ENCODE measurements at regions not wholly inside any gene's neighbourhood (a gene's known extent, or its start where the extent isn't known, plus 50 kb on each side); places are given as distances from the start of the nearest gene placed in this dataset.

GRCh38 chr13:60696602-60697001 lies 299.6 kb downstream of the TDRD3 start:
- Mint-ChIP-seq H3K4me3 (no peak overlapping the region), H3K27ac (no peak overlapping the region), H3K9me3 (no peaks in the 10 kb centered on the region), H3K4me1 (ENCODE audit: low read depth) (no peaks in the 10 kb centered on the region), H3K27me3 (no peaks in the 10 kb centered on the region), H3K36me3 (ENCODE audit: low read depth) (no peaks in the 10 kb centered on the region)
- Histone ChIP-seq H3K36me3 (ENCODE audit: insufficient read depth, low read length) (no peaks in the 10 kb centered on the region), H3K4me1 (ENCODE audit: insufficient read depth, low read length) (no peaks in the 10 kb centered on the region), H3K9me3 (ENCODE audit: control insufficient read depth in 1 of 2, insufficient read depth in 1 of 2, low read length in 2 of 2) (no peaks in the 10 kb centered on the region), H3K4me3 (ENCODE audit: low read length) (no peak overlapping the region), H3K27me3 (ENCODE audit: control insufficient read depth in 1 of 2, insufficient read depth in 2 of 2, low read length in 2 of 2) (no peaks in the 10 kb centered on the region), H3K27ac (ENCODE audit: low read depth in 1 of 2, low read length in 2 of 2) (no peak overlapping the region)
- CTCF ChIA-PET = no interaction called here
- intact Hi-C loops (cut with DNase I, micrococcal nuclease) = no loop called here
- POLR2A ChIA-PET = no interaction called here
- ATAC-seq (ENCODE audit: poor library complexity) (no peak), DNase-seq (no peak)
- no peak for TF ChIP-seq CTCF (IDR thresholded peaks at IDR 0.05)

GRCh38 chr13:60691268-60691667 lies 294.2 kb downstream of the TDRD3 start:
- no peak overlapping the region for H3K4me3 ChIP-seq (ENCODE audit: low read length)
- no peaks in the 10 kb centered on the region for H3K4me1 ChIP-seq (ENCODE audit: insufficient read depth, low read length)
- H3K27me3 ChIP-seq (ENCODE audit: control insufficient read depth in 1 of 2, insufficient read depth in 2 of 2, low read length in 2 of 2) = no peaks in the 10 kb centered on the region
- no peak overlapping the region for H3K27ac Mint-ChIP-seq
- ATAC-seq (ENCODE audit: poor library complexity) = no peak
- H3K27ac ChIP-seq (ENCODE audit: low read depth in 1 of 2, low read length in 2 of 2) = no peak overlapping the region
- no peak overlapping the region for H3K4me3 Mint-ChIP-seq
- no peak for DNase-seq
- H3K9me3 ChIP-seq (ENCODE audit: control insufficient read depth in 1 of 2, insufficient read depth in 1 of 2, low read length in 2 of 2) = no peaks in the 10 kb centered on the region
- no peaks in the 10 kb centered on the region for H3K9me3 Mint-ChIP-seq
- ChIA-PET CTCF (interaction anchor here (0.8 kb wide), 1 partner anchor 10 kb away, joined by 4 read pairs; no protein-coding TSS in a partner anchor), POLR2A (no interaction called here)
- intact Hi-C loops (cut with DNase I, micrococcal nuclease) = no loop called here
- H3K4me1 Mint-ChIP-seq (ENCODE audit: low read depth) = no peaks in the 10 kb centered on the region
- TF ChIP-seq CTCF (IDR thresholded peaks at IDR 0.05) = no peak
- H3K36me3 Mint-ChIP-seq (ENCODE audit: low read depth) = no peaks in the 10 kb centered on the region
- no peaks in the 10 kb centered on the region for H3K36me3 ChIP-seq (ENCODE audit: insufficient read depth, low read length)
- no peaks in the 10 kb centered on the region for H3K27me3 Mint-ChIP-seq

- no peaks in the 10 kb centered on the region for H3K9me3 ChIP-seq (ENCODE audit: control insufficient read depth in 1 of 2, insufficient read depth in 1 of 2, low read length in 2 of 2)
Observed at GRCh38 chr13:60690604-60691003, 293.6 kb downstream of the TDRD3 start.

More at GRCh38 chr13:60690604-60691003, 293.6 kb downstream of the TDRD3 start:
- Histone ChIP-seq H3K27ac (ENCODE audit: low read depth in 1 of 2, low read length in 2 of 2) (no peak overlapping the region), H3K4me3 (ENCODE audit: low read length) (no peak overlapping the region), H3K36me3 (ENCODE audit: insufficient read depth, low read length) (no peaks in the 10 kb centered on the region), H3K4me1 (ENCODE audit: insufficient read depth, low read length) (no peaks in the 10 kb centered on the region), H3K27me3 (ENCODE audit: control insufficient read depth in 1 of 2, insufficient read depth in 2 of 2, low read length in 2 of 2) (no peaks in the 10 kb centered on the region)
- Mint-ChIP-seq H3K27me3 (no peaks in the 10 kb centered on the region), H3K4me1 (ENCODE audit: low read depth) (no peaks in the 10 kb centered on the region), H3K9me3 (no peaks in the 10 kb centered on the region), H3K27ac (no peak overlapping the region), H3K4me3 (no peak overlapping the region), H3K36me3 (ENCODE audit: low read depth) (no peaks in the 10 kb centered on the region)
- no peak for TF ChIP-seq CTCF (IDR thresholded peaks at IDR 0.05)
- DNase-seq (no peak), ATAC-seq (ENCODE audit: poor library complexity) (no peak)
- CTCF ChIA-PET = no interaction called here
- POLR2A ChIA-PET = no interaction called here
- intact Hi-C loops (cut with DNase I, micrococcal nuclease) = no loop called here
